Cardiac fibroblast (primary cell): ENCODE measurements at regions not wholly inside any gene's neighbourhood (a gene's known extent, or its start where the extent isn't known, plus 50 kb on each side); places are given as distances from the start of the nearest gene placed in this dataset.

Source experiments
- DNase-seq, 2 donors: peaks; one replicate each; pipeline versions ENCODE4 v3.0.0 to v3.0.0-alpha.2; 2010; ENCODE audit warnings: low read depth in 2 of 2
- H3K4me3 ChIP-seq, 2 donors: replicated peaks in 1 of 2; 1 replicate in 1 of 2; 2 replicates in 1 of 2; pipeline ENCODE4 v1.5.1; 2011; ENCODE audit warnings: low read depth in 2 of 2, low read length in 2 of 2, mild to moderate bottlenecking in 2 of 2, moderate library complexity in 1 of 2
- CTCF ChIP-seq: IDR thresholded peaks from one replicate; pipeline ENCODE4 v1.5.1; 2011; ENCODE audit warnings: low read depth, mild to moderate bottlenecking, low read length, inconsistent platforms

DNA sequence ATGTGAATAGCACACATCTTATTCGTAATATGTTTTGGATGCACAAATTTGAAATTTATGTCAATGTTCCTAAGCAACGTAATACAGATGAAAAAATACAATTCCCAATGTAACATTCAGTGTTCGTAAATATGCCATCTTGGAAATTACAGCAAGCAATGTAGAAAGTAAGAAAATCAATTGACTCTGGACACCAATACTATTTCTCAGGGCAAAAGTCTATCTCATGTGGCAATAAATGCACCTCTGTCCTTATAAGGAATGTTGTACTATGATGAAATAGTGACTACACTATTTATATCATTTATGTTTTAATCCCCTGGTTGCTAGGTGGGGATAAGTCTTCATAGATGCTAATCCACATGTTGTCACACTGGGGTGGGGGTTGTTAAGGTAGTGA lies 251.2 kb downstream of the GXYLT1 start:
- no peak overlapping the region for H3K4me3 ChIP-seq
- TF ChIP-seq CTCF: no peak
- no peak for DNase-seq

GRCh38 chr12:41892302-41892701 lies 252.4 kb downstream of the GXYLT1 start:
- no peak for DNase-seq
- no peak overlapping the region for H3K4me3 ChIP-seq
- no peak for TF ChIP-seq CTCF

DNA sequence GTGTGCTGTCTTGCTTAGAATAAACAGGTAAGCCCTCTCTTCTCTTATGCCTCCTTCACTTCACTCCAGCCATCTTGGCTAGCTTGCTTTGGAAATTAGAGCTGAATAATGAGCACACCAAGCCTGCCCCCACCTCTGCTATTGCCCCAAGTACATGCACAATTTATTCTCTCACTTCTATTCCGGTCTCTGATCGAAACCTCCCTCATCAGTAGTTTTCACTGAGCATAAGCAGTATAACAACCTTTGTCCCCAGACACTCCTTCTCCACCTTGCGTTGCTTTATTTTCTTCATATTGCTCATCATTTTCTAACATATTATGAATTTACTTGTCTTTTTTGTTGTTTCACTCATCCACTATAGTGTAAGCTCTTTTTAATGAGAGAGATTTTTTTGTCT lies 253.4 kb downstream of the GXYLT1 start:
- DNase-seq: no peak
- no peak overlapping the region for H3K4me3 ChIP-seq
- no peak for TF ChIP-seq CTCF

GRCh38 chr12:41888285-41888684 lies 256.4 kb downstream of the GXYLT1 start:
- H3K4me3 ChIP-seq: no peak overlapping the region
- no peak for DNase-seq
- no peak for TF ChIP-seq CTCF

- no peak for TF ChIP-seq CTCF
- no peak overlapping the region for H3K4me3 ChIP-seq
- DNase-seq: no peak
Observed at GRCh38 chr12:41881891-41882805, 262.5 kb downstream of the GXYLT1 start.

GRCh38 chr12:41869432-41869831 lies 275.2 kb downstream of the GXYLT1 start:
- DNase-seq: no peak
- no peak for TF ChIP-seq CTCF
- H3K4me3 ChIP-seq: no peak overlapping the region
